Prostate gland (tissue), 2 donors: ENCODE measurements at regions not wholly inside any gene's neighbourhood (a gene's known extent, or its start where the extent isn't known, plus 50 kb on each side); places are given as distances from the start of the nearest gene placed in this dataset.
"Not testable (repeated sequence)": the region's sequence is repeated elsewhere in the genome, so short reads cannot be mapped to it uniquely, and the experiment has no call there.

Experiments
- DNase-seq: peaks from one replicate; pipeline ENCODE4 v3.0.0-alpha.2; 2019; ENCODE audit warnings: low spot score
- H3K27ac ChIP-seq, 2 donors: fragments of 200-600 bp; sonication (generic); 2 replicates each; pipeline ENCODE4 v1.5.1; 2017 to 2019
- H3K27me3 ChIP-seq: fragments of 200-600 bp; sonication (generic); replicated peaks from 2 replicates; pipeline ENCODE4 v1.5.1; 2019; ENCODE audit not compliant: insufficient read depth
- H3K36me3 ChIP-seq, 2 donors: fragments of 200-600 bp; sonication (generic); 1 replicate in 1 of 2; 2 replicates in 1 of 2; pipeline versions ENCODE4 v1.5.1 to v1.8.1; 2017 to 2019
- H3K4me1 ChIP-seq: fragments of 200-600 bp; sonication (generic); replicated peaks from 2 replicates; pipeline ENCODE4 v1.5.1; 2019
- H3K4me3 ChIP-seq, 2 donors: fragments of 200-600 bp; sonication (generic); 2 replicates each; pipeline ENCODE4 v1.5.1; 2017 to 2019
- H3K9me3 ChIP-seq: fragments of 200-600 bp; sonication (generic); 2 replicates; pipeline ENCODE4 v1.5.1; 2017
- POLR2A ChIP-seq: fragments of 450-650 bp; IDR thresholded peaks from one replicate; pipeline ENCODE4 v1.6.1; 2016; ENCODE audit warnings: antibody characterized with exemption, mild to moderate bottlenecking
- POLR2AphosphoS5 ChIP-seq: sonication (generic); formaldehyde crosslinking; IDR thresholded peaks from one replicate; pipeline ENCODE4 v1.6.1; 2017; ENCODE audit warnings: antibody characterized with exemption
- WGBS: methylation state at CpG from one replicate; pipeline ENCODE4 v1.1.5; 2018; 5-methylcytosine and 5-hydroxymethylcytosine counted together
- intact Hi-C: fragments of 100-400 bp; cut with DNase I; formaldehyde crosslinking; loops from one replicate; pipeline ENCODE4 v1.14.2; 2022
- TF ChIP-seq, protein P1 (sequence below), 4 experiments: fragments of 200-600 bp in 2 of 4; fragments of 450-650 bp in 2 of 4; sonication (generic) in 2 of 4; IDR thresholded peaks; 1 replicate in 3 of 4; 2 replicates in 1 of 4; pipeline ENCODE4 v1.5.1; 2016 to 2019; ENCODE audit warnings: antibody characterized with exemption in 4 of 4, mild to moderate bottlenecking in 2 of 4, moderate library complexity in 2 of 4

DNA sequence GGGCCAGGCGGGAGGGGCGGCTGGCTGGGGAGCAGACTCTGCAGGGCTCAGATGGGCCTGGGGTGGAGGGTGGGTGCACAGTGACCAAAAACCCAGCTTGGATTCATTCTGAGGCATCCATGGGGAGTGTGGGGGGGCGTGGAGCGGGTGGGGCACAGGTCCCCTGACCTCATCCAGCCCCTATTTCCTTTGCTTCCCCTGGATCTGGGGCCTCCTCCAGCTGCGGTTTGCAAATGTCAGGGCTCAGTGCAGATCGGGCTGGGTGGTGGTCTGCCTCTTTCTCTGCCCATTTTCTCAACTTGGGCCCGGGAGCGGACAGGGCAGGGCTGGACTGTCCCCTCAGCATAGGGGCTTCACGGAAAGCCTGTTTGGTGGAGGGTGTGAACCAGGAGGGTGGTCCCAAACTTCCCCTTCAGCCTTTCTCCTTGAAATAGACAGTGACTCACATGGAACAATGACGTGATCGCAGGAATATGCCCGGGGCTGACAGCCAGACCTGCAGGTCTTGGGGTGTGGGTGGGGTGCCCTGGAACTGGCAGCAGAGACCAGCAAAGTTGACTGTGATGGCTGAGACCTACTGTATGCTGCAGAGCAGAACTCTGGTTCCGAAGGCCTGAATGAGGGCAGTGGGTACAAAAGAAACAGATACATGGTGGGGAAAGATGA lies 72.9 kb upstream of the PODXL start:
- H3K4me1 ChIP-seq = no peaks in the 10 kb centered on the region
- no peak overlapping the region for H3K27ac ChIP-seq
- WGBS = 87% methylated on average over 13 of the region's 13 CpGs
- H3K9me3 ChIP-seq = no peaks in the 10 kb centered on the region
- intact Hi-C loops = no loop called here
- no peaks in the 10 kb centered on the region for H3K36me3 ChIP-seq
- H3K4me3 ChIP-seq = no peak overlapping the region
- TF ChIP-seq POLR2A = no peak
- TF ChIP-seq, protein P1, sequence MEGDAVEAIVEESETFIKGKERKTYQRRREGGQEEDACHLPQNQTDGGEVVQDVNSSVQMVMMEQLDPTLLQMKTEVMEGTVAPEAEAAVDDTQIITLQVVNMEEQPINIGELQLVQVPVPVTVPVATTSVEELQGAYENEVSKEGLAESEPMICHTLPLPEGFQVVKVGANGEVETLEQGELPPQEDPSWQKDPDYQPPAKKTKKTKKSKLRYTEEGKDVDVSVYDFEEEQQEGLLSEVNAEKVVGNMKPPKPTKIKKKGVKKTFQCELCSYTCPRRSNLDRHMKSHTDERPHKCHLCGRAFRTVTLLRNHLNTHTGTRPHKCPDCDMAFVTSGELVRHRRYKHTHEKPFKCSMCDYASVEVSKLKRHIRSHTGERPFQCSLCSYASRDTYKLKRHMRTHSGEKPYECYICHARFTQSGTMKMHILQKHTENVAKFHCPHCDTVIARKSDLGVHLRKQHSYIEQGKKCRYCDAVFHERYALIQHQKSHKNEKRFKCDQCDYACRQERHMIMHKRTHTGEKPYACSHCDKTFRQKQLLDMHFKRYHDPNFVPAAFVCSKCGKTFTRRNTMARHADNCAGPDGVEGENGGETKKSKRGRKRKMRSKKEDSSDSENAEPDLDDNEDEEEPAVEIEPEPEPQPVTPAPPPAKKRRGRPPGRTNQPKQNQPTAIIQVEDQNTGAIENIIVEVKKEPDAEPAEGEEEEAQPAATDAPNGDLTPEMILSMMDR (IDR thresholded peaks at IDR 0.05) = no peak
- no peak for TF ChIP-seq POLR2AphosphoS5
- DNase-seq = no peak
- no peaks in the 10 kb centered on the region for H3K27me3 ChIP-seq

DNA sequence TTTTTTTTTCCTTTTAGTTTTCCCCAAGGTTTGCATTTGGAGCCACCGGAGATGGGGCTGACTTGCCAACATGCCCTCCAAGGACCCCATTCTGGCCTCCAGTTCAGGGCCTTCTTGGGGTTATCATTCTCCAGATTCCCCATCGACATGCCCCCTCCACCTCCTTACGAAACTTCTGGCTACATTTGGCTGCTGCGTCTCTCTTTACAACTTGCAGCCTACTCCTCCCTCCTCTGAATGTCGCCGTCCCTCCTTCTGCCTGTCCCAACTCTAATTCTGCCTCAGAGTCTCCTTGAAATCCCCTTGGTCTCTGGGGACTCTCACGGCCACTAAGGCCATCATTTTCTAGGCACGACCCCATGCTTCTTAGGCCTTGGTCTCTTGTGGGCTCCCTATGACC lies 72.2 kb upstream of the PODXL start:
- TF ChIP-seq POLR2AphosphoS5 (no peak), POLR2A (no peak)
- intact Hi-C loops = no loop called here
- H3K4me3 ChIP-seq = no peak overlapping the region
- no peaks in the 10 kb centered on the region for H3K27me3 ChIP-seq
- no peaks in the 10 kb centered on the region for H3K36me3 ChIP-seq
- WGBS = 49% methylated on average over 8 of the region's 8 CpGs
- H3K9me3 ChIP-seq = no peaks in the 10 kb centered on the region
- no peak for DNase-seq
- no peak overlapping the region for H3K27ac ChIP-seq
- no peaks in the 10 kb centered on the region for H3K4me1 ChIP-seq

DNA sequence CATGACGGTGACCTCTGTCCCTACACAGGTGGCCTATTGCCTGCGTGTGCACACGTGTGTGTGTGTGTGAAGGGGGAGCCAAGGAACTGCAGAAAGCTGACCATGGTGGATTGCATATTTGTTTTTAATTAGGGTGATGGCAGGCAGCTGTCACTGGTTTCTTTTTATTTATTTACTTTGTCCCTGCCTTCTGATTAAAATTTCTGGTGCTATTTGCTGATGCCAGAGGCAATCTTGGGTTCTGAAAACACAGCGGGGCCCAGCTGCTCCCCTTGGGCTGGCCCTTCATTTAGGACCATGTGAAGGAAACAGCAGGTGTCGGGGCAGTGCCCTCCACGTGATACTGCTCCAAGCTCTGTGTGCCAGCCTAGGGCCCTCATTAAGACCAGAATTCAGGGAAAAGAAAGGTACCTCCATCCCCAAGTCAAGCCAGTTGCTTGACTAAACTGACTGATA lies 71.3 kb upstream of the PODXL start:
- intact Hi-C loops = no loop called here
- Histone ChIP-seq H3K27me3 (no peaks in the 10 kb centered on the region), H3K27ac (no peak overlapping the region), H3K4me3 (no peak overlapping the region), H3K36me3 (no peaks in the 10 kb centered on the region), H3K9me3 (no peaks in the 10 kb centered on the region), H3K4me1 (no peaks in the 10 kb centered on the region)
- WGBS = 56% methylated on average over 6 of the region's 6 CpGs
- TF ChIP-seq POLR2A (no peak), POLR2AphosphoS5 (no peak)
- TF ChIP-seq, protein P1 (IDR thresholded peaks at IDR 0.05) = no peak
- no peak for DNase-seq

DNA sequence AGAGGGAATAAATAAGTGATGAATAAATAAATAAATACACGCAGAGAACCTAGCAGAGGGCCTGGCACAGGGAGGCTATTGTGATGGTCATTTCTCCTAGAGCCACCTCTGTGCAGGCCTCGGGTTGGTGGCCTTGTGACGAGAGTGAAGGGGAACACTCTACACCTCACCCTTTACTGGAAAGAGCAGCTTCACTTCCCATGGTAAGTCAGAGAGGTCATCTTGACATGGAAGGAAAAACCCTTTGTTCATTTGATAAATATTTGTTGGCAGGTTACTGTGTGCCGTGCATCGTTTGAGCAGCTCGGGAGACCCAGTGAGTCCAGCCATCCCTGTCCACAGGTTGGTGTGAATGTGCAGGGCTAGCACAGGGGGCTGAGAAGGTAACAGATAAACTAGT lies 70.2 kb upstream of the PODXL start:
- TF ChIP-seq POLR2A = no peak
- no peak for TF ChIP-seq POLR2AphosphoS5
- TF ChIP-seq, protein P1 (IDR thresholded peaks at IDR 0.05) = no peak
- Histone ChIP-seq H3K4me1 (no peaks in the 10 kb centered on the region), H3K4me3 (no peak overlapping the region), H3K36me3 (no peaks in the 10 kb centered on the region), H3K27me3 (no peaks in the 10 kb centered on the region), H3K27ac (no peak overlapping the region), H3K9me3 (no peaks in the 10 kb centered on the region)
- WGBS = 89% methylated on average over 6 of the region's 6 CpGs
- intact Hi-C loops = no loop called here
- DNase-seq = no peak

DNA sequence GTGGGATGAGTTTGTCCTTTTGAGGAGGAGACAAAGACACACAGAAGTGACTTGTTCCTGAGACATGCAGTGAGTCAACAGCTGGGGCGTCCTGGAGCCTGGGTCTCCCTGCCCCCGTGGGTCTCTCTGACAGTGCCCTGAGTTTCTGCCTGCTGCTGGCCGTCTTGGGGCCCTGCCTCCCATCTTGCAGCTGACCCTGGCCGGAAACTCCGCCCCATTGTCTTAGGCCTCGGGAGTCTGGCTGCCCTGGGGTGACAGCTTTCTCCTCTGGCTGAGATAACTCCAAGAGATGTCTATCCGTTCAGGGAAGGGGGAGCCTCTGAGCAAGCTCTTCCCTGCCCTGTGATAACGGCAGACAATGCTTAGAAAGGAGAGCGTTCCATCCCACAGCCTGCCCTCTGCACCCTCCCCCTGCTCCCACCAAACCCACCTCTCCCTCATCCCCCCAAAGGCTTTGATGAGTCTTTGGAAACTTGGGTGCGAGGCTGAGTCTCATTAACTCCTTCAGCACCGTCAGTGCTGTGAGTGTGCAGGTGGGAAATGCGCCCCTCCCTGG lies 69.5 kb upstream of the PODXL start:
- WGBS = 50% methylated on average over 12 of the region's 12 CpGs
- H3K27ac ChIP-seq = no peak overlapping the region

DNA sequence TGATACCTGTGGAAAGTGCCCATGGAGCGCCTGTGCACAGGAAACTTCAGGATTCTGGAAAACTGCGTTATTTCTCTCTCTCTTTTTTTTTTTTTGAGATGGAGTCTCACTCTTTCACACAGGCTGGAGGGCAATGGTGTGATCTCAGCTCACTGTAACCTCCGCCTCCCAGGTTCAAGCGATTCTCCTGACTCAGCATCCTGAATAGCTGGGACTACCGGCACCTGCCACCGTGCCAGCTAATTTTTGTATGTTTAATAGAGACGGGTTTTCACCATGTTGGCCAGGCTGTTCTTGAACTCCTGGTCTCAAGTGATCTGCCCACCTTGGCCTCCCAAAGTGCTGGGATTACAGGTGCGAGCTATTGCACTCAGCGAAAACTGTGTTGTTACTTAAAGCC lies 68.9 kb upstream of the PODXL start:
- WGBS = 88% methylated on average over 9 of the region's 9 CpGs
- H3K27me3 ChIP-seq, H3K27ac ChIP-seq, DNase-seq, H3K9me3 ChIP-seq, H3K4me1 ChIP-seq, H3K4me3 ChIP-seq, H3K36me3 ChIP-seq, intact Hi-C loops: not testable (repeated sequence)

More for the DNA sequence above, 69.5 kb upstream of the PODXL start:
- Histone ChIP-seq H3K36me3 (no peaks in the 10 kb centered on the region), H3K9me3 (no peaks in the 10 kb centered on the region), H3K4me3 (no peak overlapping the region), H3K4me1 (no peaks in the 10 kb centered on the region), H3K27me3 (no peaks in the 10 kb centered on the region)
- intact Hi-C loops = no loop called here
- TF ChIP-seq POLR2AphosphoS5 = no peak
- TF ChIP-seq, protein P1 (IDR thresholded peaks at IDR 0.05) = no peak
- TF ChIP-seq POLR2A = no peak
- no peak for DNase-seq
